ENCODE measurements at regions not wholly inside any gene's neighbourhood (a gene's known extent, or its start where the extent isn't known, plus 50 kb on each side); places are given as distances from the start of the nearest gene placed in this dataset.

GRCh38 chr3:43865887-43866528 is 175.3 kb downstream of the ABHD5 start:
- Histone ChIP-seq H3K4me1 (ENCODE audit: control insufficient read depth, insufficient read depth, low read length) (no peaks in the 10 kb centered on the region; the same call in 1 of the 2 replicates), H3K36me3 (ENCODE audit: control insufficient read depth, insufficient read depth, low read length) (no peaks in the 10 kb centered on the region), H3K4me3 (ENCODE audit: low read depth in 2 of 2, low read length in 2 of 2) (no peak overlapping the region), H3K27ac (ENCODE audit: low read length) (no peak overlapping the region), H3K9me3 (ENCODE audit: control insufficient read depth, insufficient read depth, low read depth, low read length) (no peaks in the 10 kb centered on the region), H3K27me3 (ENCODE audit: control insufficient read depth, insufficient read depth, low read length) (no peaks in the 10 kb centered on the region)
- ATAC-seq, result no peak
- TF ChIP-seq SIN3A (IDR thresholded peaks at IDR 0.05; ENCODE audit: borderline replicate concordance, insufficient read depth, low read depth, low read length), result no peak
- no peak for TF ChIP-seq REST (IDR thresholded peaks at IDR 0.05; ENCODE audit: insufficient read depth in 1 of 2, low read depth in 2 of 2, low read length in 1 of 2)
- no peak for TF ChIP-seq TCF7L2 (IDR thresholded peaks at IDR 0.05; ENCODE audit: low read depth, low read length)
- no peak for TF ChIP-seq POLR2AphosphoS5 (IDR thresholded peaks at IDR 0.05; ENCODE audit: low read depth, low read length)
- TF ChIP-seq CTCF (IDR thresholded peaks at IDR 0.05), result no peak
- ChIA-PET CTCF (no interaction called here), POLR2A (no interaction called here)
- in situ Hi-C loops (cut with HindIII; ENCODE audit: low pct_unique_long_range_greater_than_20kb, low sequenced_read_pairs) (no loop called here), intact Hi-C loops (cut with micrococcal nuclease; ENCODE audit: unreplicated experiment) (no loop called here)
- BruUV-seq (replicated peaks), result no TSS peak
- no peak for DNase-seq (ENCODE audit: low read depth, low spot score)

DNA sequence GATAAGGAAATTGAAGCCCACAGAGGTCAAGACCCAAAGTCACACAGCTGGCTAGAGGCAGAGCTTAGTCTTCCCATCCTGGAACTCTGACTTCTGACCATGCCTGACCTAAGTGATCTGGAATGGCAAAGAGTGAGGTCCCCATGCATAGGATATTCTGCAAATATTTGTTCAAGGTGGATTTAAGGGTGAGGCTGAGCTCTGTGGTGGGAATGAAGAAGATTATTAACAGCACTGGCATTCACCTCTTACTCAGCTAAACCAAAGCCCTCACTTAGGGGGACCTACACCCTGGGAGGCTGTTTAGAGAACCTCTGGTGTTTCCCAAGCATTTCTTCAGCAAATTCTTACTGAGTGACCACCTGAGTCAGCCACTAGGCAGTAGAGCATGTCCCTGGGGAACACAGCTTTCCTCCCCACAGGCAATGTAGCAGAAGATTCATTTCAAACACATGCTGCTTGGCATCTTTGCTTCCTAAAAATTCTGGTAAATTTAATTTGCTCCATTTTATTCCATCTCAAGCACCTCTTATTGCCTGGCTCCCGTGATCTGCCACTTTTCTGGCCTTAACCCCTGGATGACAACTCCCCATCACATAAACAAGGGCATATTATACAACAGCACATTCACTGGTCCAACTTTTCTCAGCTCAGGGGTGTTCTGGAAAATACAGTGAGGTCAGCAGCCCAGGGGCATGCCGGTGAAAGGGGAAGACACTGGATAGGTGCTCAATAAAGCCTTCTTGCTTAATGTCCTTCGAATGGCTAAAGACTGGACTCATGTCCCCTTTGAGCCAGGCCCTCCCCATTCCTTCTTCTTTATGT is 176.0 kb downstream of the ABHD5 start:
- in situ Hi-C loops (cut with HindIII; ENCODE audit: low pct_unique_long_range_greater_than_20kb, low sequenced_read_pairs) (no loop called here), intact Hi-C loops (cut with micrococcal nuclease; ENCODE audit: unreplicated experiment) (no loop called here)
- H3K27me3 ChIP-seq (ENCODE audit: control insufficient read depth, insufficient read depth, low read length), result no peaks in the 10 kb centered on the region
- no peak overlapping the region for H3K4me3 ChIP-seq (ENCODE audit: low read depth in 2 of 2, low read length in 2 of 2)
- H3K27ac ChIP-seq (ENCODE audit: low read length), result no peak overlapping the region
- no peaks in the 10 kb centered on the region for H3K9me3 ChIP-seq (ENCODE audit: control insufficient read depth, insufficient read depth, low read depth, low read length)
- peak; percentile 63 for DNase-seq (ENCODE audit: low read depth, low spot score)
- H3K36me3 ChIP-seq (ENCODE audit: control insufficient read depth, insufficient read depth, low read length), result no peaks in the 10 kb centered on the region
- BruUV-seq (replicated peaks), result no TSS peak
- TF ChIP-seq CTCF (IDR thresholded peaks at IDR 0.05), result no peak
- no peaks in the 10 kb centered on the region; the same call in 1 of the 2 replicates for H3K4me1 ChIP-seq (ENCODE audit: control insufficient read depth, insufficient read depth, low read length)
- POLR2A ChIA-PET, result no interaction called here
- no peak for ATAC-seq
- CTCF ChIA-PET, result interaction anchor here (0.6 kb wide), 1 partner anchor 213 kb away, joined by 3 read pairs; no protein-coding TSS in a partner anchor

Measured in Panc1 (cell line).